RWPE1 (cell line): ENCODE measurements at regions not wholly inside any gene's neighbourhood (a gene's known extent, or its start where the extent isn't known, plus 50 kb on each side); places are given as distances from the start of the nearest gene placed in this dataset.
A peak's percentile ranks its signal among the peaks of the same experiment; 100 is the strongest.

Source experiments
- CTCF ChIA-PET: fragments of 350-600 bp; sonication (Branson Sonifier 250); formaldehyde crosslinking; extraction: SDS; loops from one replicate; lab custom pipeline; 2021; lab: Yijun Ruan, JAX
- POLR2A ChIA-PET: fragments of 400-600 bp; formaldehyde crosslinking; extraction: SDS; loops from one replicate; lab custom pipeline; 2020; ENCODE audit warnings: antibody characterized with exemption; ENCODE audit not compliant: low non-redundant PET; lab: Yijun Ruan, JAX
- DNase-seq: peaks from one replicate; pipeline ENCODE4 v3.0.0; 2012; ENCODE audit warnings: low spot score
- H3K27ac ChIP-seq: fragments of 450-650 bp; 2 replicates; pipeline ENCODE4 v1.5.1; 2017
- CTCF ChIP-seq: fragments of 450-650 bp; conservative IDR thresholded peaks from 2 replicates; pipeline ENCODE4 v1.5.1; 2017; ENCODE audit warnings: low read depth, mild to moderate bottlenecking

GRCh38 chr12:61018571-61018970, 1241.6 kb upstream of the USP15 start:
- no peak overlapping the region for H3K27ac ChIP-seq
- ChIA-PET CTCF (interaction anchor here (0.6 kb wide), 1 partner anchor 297 kb away, joined by 3 read pairs; no protein-coding TSS in a partner anchor), POLR2A (no interaction called here)
- DNase-seq = no peak
- TF ChIP-seq CTCF = no peak

- CTCF ChIA-PET = interaction anchor here (0.6 kb wide), 1 partner anchor 370 kb away, joined by 3 read pairs; no protein-coding TSS in a partner anchor
- no peak for DNase-seq
- POLR2A ChIA-PET = no interaction called here
- no peak overlapping the region for H3K27ac ChIP-seq
- no peak for TF ChIP-seq CTCF
Measured at GRCh38 chr12:61023231-61023630, 1237.0 kb upstream of the USP15 start.

- CTCF ChIA-PET = no interaction called here
- POLR2A ChIA-PET = no interaction called here
- TF ChIP-seq CTCF = no peak
- DNase-seq = no peak
- no peak overlapping the region for H3K27ac ChIP-seq
Measured at GRCh38 chr12:61029516-61029915, 1230.7 kb upstream of the USP15 start.

- CTCF ChIA-PET = no interaction called here
- POLR2A ChIA-PET = interaction anchor here (0.7 kb wide), 1 partner anchor 159 kb away, joined by 3 read pairs; no protein-coding TSS in a partner anchor
- no peak overlapping the region for H3K27ac ChIP-seq
- peak; percentile 69 for DNase-seq
- no peak for TF ChIP-seq CTCF
Measured at GRCh38 chr12:61037792-61038191, 1222.4 kb upstream of the USP15 start.

GRCh38 chr12:61043838-61044237, 1216.4 kb upstream of the USP15 start:
- peak; percentile 23 for DNase-seq
- ChIA-PET POLR2A (no interaction called here), CTCF (no interaction called here)
- TF ChIP-seq CTCF = no peak
- H3K27ac ChIP-seq = no peak overlapping the region

- DNase-seq = no peak
- H3K27ac ChIP-seq = no peak overlapping the region
- no peak for TF ChIP-seq CTCF
- ChIA-PET POLR2A (no interaction called here), CTCF (no interaction called here)
Measured at GRCh38 chr12:61044766-61045165, 1215.4 kb upstream of the USP15 start.
